NCI-H526 treated with DMSO at 0.1 percent for 48 hours (cell line): ENCODE measurements at regions not wholly inside any gene's neighbourhood (a gene's known extent, or its start where the extent isn't known, plus 50 kb on each side); places are given as distances from the start of the nearest gene placed in this dataset.
"Not testable (repeated sequence)": the region's sequence is repeated elsewhere in the genome, so short reads cannot be mapped to it uniquely, and the experiment has no call there.

Experiments used
- DNase-seq: peaks from one replicate; lab custom pipeline; 2025; lab: John Stamatoyannopoulos, UW

DNA sequence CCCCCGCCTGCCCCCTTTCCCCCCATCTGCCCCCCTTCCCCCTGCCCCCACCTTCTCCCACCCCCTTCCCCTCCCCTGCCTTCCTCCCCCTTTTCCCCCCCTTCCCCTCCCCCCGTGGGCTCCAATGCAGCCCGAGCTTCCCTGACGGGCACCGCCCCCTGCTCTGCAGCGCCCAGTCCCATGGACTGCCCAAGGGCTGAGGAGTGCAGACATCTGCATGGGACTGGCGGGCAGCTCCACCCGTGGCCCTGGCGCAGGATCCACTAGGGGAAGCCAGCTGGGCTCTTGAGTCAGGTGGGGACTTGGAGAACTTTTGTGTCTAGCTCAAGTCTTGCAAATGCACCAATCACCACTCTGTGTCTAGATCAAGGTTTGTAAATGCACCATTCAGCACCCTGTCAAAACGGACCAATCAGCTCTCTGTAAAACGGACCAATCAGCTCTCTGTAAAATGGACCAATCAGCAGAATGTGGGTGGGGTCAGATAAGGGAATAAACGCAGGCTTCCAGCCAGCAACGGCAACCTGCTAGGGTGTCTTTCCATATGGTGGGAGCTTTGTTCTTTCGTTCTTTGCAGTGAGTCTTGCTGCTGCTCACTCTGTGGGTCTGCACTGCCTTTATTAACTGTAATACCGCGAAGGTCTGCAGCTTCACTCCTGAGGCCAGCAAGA is 300.5 kb upstream of the PABPC4L start:
- no peak for DNase-seq

DNA sequence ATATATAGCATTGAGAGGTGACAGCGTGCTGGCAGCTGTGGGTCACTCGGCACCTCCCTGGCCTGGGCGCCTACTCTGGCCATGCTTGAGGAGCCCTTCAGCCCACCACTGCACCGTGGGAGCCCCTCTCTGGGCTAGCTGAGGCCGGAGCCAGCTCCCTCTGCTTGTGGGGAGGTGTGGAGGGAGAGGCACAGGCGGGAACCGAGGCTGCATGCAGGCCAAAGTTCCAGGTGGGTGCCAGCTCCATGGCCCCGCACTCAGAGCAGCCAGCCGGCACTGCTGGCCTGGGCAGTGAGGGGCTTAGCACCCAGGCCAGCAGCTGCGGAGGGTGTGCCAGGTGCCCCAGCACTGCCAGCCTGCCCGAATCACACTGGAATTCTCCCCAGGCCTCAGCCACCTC is 299.9 kb upstream of the PABPC4L start:
- DNase-seq: not testable (repeated sequence)

DNA sequence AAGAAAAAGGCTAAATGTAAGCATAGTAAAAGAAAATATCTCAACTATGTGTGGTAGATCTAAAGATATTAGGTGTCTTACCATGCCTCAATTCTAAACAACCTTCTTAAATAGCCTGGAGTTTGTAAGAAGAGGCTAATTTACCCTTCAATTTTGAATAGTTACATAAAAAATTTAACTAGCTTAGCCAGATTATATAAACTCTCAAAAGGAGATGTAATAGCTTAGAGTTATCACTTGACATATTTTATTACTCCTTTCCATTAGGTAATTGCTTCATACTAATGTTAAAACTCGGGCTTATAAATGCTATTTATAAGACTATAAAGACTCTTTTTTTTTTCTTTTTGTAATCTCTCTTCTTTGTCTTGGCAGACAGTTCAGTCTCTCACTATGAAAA is 297.5 kb upstream of the PABPC4L start:
- DNase-seq: no peak

DNA sequence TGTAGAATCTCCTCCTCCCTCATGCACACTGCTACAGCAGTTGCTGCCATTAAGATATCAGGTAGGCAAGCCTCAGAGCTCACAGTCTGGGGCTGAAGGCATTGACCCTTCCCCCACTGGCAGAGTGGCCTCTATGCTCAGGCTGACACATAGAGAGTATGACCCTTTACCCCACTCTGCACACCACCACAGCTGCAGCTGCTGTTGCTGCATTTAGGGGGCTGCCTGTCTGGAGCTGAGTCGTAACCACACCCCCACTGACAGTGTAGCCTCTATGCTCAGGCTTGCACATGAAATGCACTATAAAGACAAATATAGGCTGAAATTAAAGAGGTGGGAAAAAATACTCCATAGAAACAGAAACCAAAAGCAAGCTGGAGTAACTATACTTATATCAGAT is 289.3 kb upstream of the PABPC4L start:
- DNase-seq: no peak

DNA sequence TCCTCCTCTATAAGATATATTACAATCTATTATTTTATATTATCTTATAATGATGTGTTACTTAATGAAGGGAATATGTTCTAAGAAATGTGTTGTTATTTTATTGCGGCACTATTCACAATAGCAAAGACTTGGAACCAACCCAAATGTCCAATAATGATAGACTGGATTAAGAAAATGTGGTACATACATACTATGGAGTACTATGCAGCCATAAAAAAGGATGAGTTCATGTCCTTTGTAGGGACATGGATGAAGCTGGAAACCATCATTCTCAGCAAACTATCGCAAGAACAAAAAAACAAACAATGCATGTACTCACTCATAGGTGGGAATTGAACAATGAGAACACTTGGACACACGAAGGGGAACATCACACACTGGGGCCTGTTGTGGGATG is 281.9 kb upstream of the PABPC4L start:
- not testable (repeated sequence) for DNase-seq

DNA sequence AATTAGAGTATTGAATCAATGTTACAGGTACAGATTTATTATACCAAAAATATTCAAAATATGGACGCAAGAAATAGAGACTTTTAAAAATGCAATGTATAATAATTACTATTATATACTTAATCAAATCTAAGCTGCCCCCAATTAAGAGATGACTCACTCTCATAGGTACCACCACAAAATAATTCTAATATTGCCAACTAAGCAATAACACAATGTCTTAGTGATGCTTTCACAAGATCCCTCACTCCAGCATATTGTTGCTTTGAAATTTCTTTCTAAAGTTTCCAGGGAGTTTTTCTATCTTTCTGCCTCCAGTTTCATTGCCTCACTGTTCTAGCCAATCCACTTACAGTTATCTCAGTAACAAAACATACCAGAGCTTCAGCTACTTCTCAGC is 270.0 kb upstream of the PABPC4L start:
- DNase-seq: no peak

DNA sequence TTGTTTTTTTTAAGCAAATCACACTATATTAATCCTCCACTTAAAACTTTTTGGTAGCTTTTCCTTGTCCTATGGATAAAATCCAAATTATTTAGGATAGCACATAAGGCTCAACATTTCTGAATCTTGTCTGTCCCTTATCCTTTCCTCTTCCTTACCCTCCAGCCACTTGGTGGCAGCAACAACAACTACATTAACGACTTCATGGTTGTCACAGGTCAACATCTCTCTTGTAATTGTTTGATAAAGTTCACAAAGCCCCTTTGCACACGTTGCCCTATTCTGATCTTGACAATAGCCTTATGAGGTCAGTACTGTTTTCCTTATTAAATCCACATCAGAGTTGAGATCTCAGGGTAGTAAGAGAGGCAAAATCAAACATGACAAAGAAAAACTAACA is 269.0 kb upstream of the PABPC4L start:
- no peak for DNase-seq

DNA sequence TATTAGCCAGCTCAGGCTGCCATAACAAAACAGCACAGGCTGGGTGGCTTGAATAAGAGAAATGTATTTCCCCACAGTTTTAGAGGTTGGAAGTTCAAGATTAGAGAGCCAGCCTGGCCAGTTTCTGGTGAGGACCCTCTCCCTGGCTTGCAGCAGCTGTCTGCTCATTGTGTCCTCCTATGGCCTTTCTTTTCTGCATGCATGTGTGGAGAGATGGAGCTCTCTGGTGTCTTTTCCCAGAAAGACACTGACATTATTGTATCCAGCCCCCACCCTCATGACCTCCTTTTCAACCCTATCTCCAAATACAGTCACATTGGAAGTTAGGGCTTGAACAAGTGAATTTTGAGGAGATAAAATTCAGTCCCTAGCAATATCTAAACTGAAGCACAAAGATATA is 263.8 kb upstream of the PABPC4L start:
- no peak for DNase-seq

DNA sequence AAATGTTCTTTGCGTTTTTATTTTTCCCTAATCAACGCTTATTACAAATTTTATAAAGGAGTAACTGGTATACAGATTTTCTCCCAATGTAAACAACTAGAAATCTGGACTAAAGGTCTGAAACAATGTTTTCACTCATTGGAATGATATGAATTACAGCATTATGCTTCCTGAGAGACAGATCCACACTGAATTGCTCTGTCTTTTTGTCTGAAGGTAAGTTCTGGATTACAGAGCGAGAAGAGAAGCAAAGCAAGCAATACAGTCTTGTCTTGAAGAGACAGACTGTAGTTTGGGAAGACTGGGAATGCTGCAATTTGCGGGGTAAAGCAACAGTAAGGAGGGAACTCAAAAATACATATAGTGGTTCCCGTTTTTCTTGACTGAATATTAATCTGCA is 262.2 kb upstream of the PABPC4L start:
- no peak for DNase-seq

DNA sequence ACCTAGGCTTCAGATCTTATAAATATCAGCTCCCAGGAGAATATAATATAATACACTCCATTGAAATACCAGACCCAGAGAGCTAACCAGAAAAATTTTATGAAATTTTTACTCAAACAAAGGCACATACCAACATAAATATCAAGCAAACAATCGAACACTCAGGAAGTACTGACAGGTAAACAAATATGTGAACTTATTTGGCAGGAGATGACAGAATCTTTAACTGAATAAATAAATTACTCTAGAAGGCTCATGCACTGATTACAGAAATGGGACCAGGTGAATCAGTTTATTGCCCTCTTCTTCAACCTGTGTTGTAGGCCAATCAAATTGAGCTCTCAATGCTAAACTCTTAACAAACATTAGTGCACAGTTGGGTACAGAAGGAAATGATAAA is 225.2 kb upstream of the PABPC4L start:
- no peak for DNase-seq

DNA sequence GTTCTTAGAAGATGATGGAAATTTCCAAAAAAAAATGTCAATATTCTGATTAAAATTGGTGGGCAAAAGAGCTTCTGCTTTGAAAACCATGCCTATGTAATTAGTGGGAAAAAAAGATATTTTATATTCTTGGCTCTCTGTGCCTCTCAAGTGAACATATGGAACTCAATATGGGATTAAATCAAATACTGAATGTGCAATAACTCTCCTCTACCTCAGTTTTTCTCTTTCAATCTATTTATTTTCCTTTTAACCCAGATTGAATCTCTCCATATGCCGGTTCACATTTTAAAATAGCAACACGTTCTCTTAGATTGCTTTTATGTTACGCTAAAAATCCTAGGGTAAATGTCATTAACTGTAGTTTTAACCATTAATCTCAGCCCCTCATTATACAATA is 224.2 kb upstream of the PABPC4L start:
- no peak for DNase-seq

DNA sequence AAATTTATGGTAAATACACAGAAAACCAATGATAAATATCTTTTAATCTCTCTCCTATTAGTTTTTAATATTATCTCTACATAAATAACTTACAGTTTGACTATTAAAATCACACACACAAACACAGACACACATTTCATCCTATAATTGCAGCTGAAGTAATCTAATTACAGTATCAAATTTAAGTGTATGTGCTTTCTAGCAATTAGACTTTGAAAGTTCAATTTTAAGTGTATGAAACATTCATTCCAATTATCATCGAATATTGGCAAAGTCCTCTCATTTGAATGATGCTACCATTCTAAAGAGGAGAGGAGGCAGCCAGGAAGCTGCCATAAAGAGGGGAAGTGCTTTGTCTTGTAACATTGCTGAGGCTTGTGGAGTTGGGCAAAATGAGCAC is 221.2 kb upstream of the PABPC4L start:
- DNase-seq: no peak

DNA sequence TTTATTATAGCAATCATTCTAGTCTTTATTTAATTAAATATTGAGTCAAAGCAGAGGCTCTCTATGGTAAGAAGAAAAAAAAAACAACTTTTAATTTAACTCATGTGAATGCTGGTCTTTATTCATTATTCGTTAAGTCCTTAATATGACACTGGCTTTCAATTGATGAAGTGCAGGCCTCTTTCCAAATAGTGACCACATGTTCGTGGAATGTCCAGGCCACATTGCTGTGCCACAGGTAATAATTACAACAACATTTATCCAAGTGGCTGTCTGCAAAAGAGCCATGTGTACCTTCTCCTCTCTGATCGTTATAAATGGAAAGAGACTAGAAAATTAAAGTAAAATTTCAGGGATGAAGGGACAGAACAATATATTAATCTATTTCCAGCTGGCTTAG is 220.1 kb upstream of the PABPC4L start:
- DNase-seq: no peak

DNA sequence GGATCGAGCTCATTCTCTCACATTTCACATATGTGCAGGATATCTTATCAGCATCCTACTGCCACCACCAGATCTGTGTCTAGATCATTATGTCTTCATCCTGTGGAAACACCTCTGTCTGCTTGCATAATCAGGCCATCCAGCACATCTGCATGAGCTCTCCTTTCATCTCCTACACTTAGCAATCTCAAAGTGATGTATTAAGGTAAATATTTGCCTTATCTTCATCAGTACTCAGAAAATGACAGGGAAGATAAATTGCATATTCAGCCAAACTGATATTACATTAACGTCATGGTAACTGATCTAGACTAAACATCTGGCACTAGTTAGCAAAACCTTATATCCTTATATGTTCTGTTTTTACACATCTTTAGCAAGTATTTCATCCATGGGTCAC is 207.3 kb upstream of the PABPC4L start:
- DNase-seq: no peak

DNA sequence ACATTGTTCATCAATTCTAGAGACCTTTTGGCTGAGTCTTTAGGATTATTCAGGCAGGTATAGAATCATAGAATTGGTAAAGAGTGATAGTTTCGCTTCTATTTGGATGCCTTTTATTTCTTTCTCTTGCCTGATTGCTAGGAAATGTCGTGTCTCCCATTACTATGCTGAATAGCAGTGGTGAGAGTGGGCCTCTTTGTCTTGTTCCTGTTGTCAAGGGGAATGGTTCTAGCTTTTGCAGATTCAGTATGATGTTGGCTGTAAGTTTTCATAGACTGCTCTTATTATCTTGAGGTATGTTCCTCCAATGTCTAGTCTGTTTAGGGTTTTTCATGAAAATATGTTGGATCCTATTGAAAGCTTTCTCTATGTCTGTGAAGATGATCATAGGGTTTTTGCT is 200.2 kb upstream of the PABPC4L start:
- DNase-seq: no peak

DNA sequence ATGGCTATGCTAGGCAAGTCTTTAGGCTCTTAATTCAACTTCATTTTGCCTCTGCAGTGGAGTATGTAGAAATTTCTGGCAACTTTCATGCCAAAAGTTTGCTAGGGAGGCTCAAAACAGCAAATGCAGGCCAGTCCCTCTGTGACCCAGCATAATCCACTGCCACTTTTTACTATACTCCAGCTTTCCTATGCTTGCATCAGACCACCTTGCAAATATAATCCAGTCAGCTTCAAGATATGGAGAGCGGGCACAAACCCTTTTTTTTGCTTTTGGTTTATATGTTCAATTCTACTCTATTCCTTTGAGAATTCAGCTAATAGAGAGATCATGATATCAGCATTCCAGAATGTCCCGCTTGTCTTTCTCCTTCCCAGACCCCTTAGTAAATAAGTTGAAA is 192.0 kb upstream of the PABPC4L start:
- no peak for DNase-seq

DNA sequence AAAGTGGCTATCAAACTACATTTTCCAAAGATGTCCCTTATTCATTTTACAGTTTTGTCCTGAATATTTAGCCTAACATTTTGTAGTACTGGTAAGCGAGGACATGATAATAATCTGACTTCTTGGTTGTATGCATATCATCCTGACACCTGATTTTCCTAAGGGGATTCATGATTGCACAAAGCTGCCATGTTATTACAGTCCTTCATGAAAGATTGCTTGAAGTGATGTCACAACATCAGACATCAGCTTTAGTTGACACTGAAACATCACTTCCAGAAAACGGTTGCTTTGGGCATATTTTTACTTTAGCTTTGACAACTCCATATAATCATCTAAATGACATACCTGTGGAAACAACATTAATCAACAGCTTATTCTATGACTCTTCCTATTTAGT is 188.7 kb upstream of the PABPC4L start:
- no peak for DNase-seq

DNA sequence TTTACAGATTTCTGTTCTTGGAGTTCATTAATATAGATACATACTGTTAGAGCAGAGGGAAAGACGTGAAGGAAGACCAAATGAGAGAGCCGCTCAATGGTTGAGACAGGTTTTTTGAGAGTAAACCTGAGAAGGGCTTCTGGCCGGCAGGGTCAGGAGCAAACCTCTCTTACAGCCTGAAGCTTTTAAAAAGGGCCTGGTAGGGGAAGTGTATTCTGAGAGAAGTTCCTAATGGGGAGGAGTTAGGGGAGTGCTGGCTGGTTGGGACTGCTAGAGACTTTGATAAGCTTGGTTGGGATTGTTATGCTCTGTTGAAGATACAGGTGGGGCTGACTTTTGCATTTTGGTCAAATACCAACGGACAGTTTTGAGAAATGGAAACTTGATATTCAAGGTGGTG is 186.8 kb upstream of the PABPC4L start:
- no peak for DNase-seq

DNA sequence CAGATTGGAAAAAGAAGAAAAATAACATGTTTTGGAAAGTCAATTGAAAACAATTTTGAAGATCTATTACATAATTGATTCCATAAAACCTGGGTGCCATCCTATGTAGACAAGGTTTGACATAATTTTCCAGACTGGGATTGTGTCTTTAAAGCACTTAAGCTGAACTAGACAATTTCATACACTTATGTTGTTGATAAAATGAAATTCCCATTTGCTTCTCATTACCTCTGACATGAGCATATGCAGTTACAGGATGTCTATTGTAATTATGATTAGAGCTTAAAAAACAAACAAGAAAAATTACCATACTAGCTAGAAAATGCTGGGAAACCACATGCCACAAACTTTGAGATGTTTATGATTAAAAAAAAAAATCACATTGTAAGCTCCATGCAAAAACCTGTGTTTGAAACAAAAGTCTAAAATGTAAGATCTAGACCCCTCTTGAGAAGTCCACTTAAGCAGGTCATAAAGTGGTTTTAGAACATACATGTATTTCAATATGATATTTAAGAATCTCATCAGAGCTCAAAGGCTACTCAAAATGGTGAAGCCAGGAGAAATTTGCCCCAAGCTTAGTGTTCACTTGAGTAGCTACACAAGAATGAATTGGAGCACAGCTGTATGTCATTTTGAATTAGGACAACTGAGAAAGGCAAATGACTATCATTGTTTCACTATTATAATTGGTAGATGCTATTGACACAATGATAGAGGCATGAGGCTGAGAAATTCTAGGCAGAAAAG is 181.1 kb upstream of the PABPC4L start:
- no peak for DNase-seq

DNA sequence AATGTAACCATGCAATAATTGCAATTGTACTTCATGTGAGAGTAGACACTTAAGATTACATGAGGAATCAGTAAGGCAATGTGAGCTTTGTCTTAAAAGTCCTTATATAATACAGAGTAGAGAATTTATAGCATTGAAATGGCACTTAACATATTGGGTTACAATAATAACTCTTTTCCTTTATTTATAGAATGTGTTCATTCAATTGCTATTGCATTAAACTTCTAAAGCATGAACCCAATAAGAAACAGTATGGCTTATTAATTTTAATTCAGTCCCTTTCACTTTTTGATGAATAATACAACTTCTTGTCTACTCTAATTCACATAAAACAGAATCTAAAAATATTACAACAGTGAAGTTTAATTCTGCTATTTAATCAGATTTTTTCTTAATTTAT is 174.2 kb upstream of the PABPC4L start:
- DNase-seq: no peak

DNA sequence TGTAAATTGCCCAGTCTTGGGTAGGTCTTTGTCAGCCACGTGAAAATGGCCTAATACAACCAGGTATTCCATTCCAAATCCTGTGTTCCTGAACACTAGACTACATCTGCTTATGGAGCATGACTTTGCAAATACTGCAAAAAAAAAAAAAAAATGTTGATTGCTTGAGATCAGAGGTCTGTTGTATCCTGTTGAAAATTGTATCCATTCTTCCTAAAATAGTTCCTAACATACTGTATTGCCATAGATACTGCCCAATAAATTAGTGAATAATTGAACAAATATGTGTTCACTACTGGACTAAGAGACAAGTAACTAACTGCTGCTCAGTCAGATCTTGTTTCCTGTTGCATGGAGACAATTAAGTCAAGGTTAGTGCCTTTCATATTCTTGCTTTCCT is 164.3 kb upstream of the PABPC4L start:
- no peak for DNase-seq

DNA sequence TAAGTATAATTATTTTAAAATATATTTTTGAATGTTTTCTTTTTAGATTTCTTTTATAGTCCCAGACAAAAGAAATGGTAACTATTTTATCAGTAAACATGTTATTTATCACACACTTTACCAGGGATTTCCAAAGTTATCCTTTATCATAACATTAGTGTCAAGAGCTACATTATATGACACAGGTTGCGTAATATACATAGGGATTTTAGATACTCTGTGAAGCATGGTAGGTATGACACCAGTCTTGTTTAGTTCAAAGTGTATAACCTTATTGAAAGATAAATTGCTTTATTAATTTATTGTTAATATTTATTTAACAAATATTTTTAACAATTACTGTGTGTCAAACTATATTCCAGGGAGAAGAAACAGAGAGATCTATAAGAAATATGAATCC is 163.3 kb upstream of the PABPC4L start:
- DNase-seq: no peak

DNA sequence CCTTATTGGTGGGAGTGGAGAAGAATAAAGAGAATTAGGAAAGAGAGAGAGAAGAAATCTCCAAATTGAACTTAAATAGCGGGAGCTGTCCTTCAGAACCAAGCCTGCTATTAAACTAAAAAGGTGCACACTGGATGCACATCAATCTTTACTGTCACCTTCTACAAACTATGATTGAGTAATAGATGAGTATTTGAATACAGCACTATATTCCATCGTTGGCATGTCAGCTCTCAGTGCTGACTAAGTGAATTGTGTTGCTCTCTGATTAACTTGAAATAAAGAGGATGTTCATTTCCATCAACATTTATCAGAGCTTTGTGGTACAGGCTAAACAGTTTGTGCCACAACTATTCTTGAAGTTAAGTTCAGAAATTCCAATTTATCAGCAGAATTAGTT is 143.7 kb upstream of the PABPC4L start:
- DNase-seq: no peak

DNA sequence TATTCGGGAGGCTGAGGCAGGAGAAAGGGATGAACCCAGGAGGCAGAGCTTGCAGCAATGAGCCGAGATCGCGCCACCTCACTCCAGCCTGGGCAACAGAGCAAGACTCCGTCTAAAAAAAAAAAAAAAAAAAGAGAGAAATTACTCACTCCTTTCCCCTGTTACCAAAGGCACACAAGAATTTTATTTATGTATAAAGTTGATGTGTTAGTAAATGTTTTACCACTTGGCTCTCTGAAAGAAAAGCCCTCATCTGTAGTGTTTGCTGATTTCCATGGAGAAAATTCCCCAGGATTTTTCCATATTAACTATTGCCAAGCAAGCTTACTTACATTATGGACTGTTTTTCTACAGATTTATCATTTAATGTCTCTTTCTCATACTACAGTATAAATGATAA is 142.1 kb upstream of the PABPC4L start:
- no peak for DNase-seq
